ENCODE measurements at regions not wholly inside any gene's neighbourhood (a gene's known extent, or its start where the extent isn't known, plus 50 kb on each side); places are given as distances from the start of the nearest gene placed in this dataset.

DNA sequence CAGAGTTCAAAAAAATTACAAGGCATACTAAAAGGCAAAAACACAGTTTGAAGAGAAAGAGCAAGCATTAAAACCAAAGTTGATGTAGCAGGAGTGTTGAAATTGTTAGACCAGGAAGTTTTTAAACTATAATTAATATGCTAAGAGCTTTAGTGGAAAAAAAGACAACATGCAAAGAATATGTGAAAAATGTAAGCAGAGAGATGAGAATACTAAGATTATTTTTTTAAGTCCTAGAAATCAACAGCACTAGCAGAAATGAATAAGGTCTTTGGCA, 192.6 kb downstream of the ERMARD start:
- DNase-seq (ENCODE audit: low read depth) = no peak

DNA sequence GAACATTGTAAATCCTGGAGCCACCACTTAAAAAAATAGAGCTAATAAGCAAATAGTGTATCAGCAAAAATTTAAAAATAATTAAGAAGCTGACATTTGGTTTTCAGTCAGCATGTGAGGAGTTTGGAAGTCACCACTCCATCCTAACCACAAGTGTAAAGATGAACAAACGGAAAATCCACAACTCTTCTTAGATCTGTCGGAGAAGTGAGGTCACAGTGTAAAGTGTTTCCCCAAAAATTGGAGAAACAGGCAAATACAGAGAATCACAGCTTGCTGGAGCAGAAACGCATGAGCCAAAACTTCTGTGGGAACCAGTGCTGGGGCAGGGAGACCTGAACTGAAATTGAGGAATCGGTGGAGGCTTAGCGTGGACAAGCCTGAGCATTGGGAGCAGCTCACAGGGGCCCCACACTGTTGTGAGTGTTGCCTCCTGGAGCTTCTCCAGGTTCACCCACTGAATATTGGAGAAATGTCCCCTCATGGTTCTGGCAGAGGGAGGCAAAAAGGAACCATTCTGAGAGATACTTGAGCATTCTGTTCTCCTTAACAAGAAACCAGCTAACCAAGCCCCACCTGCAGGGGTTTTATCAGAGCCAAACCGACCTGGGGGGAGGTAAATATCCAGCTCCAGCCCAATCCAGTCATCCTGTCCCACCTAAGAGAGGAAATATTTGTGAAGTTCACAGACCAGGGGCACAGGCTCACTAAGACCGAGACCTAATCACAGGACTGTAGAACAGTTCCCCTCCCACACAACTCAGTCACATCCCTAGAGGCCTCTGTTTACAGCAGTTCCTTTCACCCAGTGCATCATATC, 192.0 kb downstream of the ERMARD start:
- DNase-seq (ENCODE audit: low read depth) = no peak

DNA sequence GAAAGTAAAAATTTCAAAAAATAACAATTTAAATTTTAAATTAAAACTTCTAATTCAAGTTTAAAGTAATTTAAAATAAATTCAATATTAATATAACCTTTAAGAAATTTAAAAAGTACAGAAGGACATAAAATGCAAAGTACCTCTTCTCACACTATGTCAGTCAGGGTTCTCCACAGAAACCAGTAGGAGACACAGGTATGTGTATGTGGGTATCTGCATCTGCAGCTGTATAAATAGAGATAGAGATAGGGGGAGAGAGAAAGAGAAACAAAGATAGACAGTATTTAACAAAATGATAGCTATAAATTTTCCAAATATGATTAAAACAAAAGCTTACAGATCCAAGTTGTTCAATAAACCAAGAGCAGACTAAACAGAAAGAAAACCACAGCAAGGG, 190.8 kb downstream of the ERMARD start:
- DNase-seq (ENCODE audit: low read depth) = no peak

DNA sequence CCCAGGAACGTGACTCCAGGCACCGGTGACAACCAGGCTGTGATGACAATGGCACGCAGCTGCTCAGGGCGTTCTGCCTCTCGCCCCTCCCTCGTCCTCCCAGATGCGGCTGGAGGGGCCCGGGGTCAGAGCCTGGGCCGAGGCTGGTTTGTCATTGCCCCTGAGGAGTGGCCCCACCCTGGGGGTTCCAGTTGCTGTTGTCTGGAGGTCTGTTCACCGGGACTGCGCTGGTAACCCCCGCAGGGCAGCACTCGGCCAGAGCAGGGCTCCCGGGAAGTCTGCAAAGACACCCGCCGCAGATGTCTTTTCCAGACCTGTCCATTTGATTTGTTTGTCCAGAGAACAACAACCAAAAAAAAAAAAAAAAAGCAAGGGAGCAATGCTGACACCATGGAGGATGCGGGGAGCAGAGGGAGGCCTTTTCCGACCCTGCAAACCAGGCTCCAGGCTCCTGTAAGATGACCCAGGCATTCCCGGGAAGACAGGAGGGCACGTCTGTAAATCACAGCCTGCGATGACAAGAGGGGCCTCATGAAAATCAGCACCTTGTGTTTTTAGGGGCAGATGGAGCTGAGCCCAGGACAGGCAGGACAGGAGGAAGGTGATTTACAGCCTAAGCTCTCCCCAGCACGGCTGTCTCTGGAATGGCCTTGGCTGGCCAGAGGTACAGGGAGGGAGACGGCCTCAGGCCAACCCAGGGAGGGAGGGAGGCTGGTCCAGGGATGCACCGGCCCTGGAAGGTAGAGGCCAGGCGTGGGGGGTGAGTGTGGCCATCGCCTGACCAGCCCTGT, 189.3 kb downstream of the ERMARD start:
- DNase-seq (ENCODE audit: low read depth) = no peak

DNA sequence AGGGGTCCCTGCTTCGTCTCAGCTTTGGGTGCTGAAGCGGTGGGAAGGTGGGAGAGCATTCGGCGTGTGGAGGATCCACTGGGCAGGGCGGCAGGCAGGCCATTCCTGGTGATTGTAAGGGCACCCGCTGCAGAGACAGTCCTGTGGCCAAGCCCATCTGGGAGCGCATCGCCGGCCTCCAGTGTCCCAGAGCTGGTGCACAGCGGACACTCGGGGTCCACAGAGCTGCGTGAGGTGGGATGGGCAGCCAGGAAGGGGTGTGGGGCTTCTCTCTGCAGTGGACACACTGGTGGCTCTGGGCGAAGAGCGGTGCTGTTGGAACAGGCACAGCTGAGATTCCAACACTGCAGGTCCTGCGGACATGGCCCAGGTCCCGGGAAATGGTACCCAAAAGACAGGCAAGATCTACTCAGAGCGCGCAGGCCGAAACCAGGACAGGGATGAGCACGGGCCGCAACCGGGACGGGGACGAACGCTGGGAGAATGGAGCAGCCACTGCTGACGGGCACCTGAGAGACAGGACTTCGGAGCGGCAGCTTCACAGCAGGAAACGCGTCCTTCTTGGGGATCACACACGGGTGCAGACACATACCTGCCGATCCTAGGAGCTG, 188.2 kb downstream of the ERMARD start:
- DNase-seq (ENCODE audit: low read depth) = no peak

DNA sequence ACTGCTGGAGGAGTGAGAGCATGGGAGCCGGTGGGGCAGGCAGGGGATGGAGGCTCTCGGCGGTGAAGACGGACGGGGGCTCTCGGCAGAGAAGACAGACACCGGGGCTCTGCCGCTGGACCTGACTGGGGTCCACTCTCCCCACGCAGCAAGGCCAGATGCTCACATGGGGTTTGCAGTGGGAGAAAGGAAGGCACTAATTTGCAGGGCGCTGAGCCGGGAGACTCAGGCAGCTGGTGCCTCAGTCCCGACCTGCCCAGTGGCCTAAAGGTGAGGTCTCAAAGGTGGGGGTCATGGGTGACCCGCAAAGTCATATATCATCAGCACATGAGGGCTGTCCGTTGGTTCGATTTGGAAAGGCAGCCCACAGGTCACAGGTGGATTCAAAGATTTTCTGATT, 187.3 kb downstream of the ERMARD start:
- DNase-seq (ENCODE audit: low read depth) = no peak

DNA sequence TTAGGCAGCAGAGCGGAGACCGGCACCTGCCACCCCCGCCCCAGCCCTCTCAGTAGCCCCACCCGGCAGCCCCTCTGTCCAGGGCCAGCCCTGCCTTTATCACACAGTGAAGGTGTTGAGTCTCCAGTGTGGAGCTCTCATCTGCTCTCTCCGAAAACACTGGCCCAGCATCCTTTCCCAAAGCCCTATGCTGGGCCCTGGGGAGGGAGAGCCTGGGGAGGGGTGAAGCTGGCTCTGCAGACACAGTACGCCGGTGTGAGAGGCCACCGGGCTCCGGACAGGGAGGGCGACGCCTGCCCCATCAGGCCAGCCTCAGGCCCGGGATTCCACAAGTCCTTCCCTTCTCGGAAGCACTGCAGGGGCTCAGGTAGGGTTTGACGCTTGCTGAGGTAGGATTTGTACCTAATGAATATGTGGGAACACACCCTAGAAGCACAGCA, 186.9 kb downstream of the ERMARD start:
- no peak for DNase-seq (ENCODE audit: low read depth)

DNA sequence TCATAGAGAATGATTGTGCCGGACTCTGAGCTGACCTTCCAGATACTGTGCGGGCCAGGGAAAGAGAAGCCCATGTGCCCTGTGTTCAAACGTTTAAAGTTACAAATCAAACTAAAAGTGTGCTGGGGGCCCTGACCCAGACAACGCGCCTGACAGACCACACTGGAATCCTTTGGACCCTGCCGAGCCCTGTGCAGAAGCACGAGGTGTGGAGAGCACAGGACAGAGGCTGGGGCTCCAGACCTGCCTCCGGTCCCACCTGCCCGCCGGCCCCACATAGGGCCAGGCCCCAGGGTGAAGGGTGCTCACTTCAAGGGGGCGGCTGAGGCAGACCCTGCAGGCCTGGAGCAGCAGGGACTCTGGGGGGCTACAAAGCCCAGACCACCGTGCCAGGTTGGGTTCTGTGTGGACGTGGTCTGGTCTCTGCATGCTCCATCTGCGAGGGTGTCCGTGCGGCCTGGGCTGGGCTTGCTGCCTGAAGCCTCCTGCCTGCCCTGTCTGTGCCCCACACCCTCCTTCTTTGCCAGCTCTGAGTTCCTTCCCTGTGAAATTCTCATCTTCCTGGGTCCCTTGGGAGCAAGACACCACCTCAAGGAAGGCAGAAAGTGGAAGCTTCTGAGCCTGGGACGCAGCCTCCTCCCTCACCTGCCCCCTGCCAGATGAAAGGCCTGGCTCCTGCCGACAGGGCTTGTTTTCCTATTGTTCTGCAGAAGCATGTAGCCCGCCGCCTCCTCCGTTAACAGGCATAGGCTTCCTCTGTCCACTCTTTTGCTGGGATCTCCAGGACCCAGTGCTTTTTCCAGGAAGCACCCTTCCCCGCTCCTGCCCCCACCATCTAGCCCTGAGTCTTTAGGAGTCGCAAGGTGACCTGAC, 186.2 kb downstream of the ERMARD start:
- DNase-seq (ENCODE audit: low read depth) = no peak

DNA sequence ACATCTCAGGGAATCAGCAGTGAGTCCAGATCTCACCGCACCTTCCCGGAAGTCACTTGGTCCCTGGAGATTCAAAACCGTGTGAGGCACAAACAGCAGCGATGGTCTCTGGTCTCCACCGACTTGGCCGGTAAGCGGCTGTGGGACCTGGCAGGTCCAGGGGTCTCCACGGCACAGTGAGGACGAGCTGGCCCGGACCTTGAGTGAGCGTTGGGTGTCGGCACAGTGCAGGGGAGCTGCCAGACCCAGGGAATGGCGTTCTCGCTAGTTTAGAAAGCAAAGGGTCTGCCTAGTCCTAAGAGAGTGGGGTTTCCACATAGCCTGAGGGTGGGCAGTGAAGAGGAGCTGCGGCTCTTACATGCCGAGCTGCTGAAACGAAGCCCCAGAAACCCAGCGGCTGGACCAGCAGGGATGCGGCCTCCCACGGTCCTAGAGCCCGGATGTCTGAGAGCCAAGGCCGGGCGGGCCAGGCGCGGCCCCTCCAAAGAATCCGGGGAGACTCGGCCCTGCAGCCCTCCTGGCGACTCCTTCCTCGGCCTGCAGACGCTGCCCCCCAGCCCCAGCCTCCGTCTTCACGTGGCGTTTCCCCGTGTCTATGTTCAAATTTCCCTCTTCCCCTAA, 185.0 kb downstream of the ERMARD start:
- no peak for DNase-seq (ENCODE audit: low read depth)

DNA sequence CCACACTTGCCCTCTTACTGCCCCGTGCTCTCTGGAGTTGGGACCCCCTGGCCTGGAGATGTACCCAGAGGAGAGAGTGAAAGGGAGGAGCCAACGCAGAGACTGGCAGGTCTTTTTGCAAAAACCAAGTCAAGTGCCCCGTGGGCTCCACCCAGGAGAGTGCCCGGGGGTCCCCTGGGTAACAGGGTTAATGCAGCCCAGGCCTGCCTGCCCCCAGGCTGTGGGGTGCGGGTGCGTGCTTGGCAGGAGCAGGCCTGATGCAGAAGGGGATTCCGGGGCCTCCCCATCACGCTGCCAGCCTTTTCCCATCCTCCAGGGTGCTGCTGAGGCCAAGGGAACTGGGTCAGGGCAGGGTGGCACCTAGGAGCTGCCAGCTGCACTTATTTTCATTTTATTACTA, 184.4 kb downstream of the ERMARD start:
- no peak for DNase-seq (ENCODE audit: low read depth)

DNA sequence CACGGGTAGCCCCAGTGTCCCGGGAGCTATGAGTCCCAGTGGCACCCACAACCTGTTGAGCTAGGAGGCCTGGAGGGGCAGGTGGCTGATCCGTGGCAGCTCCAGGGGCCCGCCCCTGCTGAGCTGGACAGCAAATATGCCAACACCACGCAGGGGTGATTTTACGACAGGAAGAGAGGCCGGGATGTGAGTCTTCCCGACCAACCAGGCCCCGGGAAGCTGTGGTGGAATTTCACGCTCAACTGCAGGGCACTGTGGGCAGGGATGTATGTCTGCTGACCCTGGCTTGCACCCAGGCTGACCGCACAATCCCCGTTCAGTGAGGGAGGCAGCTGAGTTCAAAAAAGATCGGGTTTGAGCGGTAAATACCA, 183.9 kb downstream of the ERMARD start:
- no peak for DNase-seq (ENCODE audit: low read depth)

DNA sequence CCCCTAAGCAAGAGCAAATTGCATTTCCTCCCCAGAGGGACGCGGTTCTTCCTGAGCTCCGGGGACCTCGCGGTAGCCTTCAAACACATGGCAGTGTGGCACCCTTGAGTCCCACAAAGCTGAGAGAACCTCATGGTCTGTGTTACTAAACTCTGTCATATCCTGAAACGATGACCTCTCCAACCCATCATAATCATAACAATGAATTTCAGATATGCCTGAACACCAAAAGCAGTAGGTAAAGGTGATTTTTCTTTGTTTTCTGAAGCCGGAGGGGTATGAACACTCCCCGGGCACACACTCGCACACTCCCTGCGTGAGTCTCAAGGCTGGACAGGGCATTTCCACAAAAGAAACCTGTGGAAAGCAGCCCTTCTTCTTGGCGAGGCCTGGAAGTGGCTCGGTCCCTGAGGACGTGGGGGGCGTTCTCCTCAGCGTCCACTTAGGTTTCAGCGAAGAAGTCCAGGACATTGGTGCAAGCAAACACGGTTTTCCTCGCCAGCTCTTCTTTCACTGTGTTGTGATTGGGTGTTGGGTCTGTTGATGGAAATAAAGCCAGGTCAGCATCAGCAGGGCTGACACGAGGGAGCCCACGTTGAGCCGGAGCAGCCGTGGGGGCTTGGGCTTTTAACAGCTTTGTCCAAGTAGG, 183.4 kb downstream of the ERMARD start:
- no peak for DNase-seq (ENCODE audit: low read depth)

DNA sequence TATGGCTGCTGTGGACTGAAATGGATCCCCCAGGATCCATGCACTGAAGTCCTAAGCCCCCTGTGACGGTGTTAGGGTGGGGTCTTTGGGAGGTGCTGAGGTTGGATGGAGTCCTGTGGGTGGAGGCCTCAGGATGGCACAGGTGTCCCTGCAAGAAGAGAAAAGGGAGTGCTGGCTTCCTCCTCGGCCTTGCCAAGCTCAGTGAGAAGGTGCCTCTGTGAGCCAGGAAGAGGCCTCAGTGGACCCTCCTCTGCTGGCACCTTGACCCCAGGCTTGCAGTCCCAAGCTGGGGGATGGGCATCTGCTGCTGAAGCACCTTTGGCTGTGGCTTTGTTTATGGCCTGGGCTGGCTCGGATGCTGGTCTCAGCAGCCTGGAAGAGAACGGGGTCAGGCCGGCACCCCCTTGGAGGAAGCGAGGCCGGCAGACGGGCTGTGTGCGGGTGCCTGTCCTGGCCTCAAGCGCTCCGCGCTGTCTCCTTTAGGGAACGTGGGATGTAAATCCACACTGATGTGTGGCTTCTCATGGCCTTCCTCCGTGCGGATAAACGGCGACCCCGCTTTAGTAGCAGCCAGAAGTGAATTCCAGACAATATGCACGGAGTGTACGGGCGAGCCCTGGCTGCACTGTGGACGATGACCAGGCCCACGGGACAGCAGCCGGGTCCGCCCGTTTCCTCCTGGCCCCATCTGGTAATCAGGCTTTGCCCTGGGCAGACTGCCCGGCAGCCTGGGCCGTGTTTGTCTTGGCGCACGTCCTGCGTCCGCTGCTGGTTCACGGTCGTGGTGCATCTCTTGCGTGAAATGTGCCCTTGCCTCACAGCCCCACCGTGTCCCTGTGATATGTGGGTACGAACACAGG, 182.6 kb downstream of the ERMARD start:
- DNase-seq (ENCODE audit: low read depth) = no peak

DNA sequence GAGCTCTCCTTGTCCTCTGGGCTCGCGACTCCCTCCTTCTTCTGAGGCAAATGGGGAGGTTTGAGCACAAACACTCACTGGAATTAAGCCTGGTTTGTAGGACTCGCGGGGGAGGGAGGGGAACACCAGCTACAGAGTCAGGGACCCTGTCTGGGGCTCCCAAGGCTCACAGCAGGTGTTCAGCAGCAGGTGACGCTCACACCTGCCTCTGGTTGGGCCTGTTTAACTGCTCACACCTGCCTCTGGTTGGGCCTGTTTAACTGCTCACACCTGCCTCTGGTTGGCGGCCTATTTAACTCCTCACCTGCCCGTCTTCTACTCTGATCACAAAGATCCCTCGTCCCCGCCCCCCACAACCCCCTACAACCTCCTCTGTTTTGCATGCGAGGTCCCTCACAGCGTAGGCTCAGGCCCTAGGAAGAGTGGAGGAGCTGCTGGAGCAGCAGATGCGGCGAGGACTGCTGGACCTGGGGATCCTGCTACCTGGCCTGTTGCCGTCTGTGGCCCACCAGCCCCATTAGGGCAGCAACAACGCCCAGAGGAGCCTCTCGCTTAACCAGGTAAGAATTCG, 181.9 kb downstream of the ERMARD start:
- no peak for DNase-seq (ENCODE audit: low read depth)

DNA sequence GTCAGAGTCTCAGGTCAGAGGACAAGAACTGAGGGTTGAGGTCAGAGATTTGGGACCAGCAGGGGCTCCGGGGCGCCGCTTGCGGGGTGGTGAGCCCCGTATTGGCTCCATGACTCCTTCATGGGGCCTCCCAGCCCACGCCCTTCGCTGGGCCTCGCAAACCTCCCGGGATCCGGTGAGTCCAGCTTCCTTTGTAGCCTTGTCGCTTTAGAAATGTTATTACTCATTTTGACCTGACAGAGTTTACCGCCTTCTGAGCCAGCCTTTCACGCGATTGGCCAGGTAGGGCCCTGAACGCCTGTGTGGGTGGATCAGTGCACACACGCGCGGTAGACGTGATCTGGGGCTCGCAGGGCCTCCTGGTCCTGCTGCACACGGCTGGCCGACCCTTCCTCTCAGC, 181.1 kb downstream of the ERMARD start:
- no peak for DNase-seq (ENCODE audit: low read depth)

DNA sequence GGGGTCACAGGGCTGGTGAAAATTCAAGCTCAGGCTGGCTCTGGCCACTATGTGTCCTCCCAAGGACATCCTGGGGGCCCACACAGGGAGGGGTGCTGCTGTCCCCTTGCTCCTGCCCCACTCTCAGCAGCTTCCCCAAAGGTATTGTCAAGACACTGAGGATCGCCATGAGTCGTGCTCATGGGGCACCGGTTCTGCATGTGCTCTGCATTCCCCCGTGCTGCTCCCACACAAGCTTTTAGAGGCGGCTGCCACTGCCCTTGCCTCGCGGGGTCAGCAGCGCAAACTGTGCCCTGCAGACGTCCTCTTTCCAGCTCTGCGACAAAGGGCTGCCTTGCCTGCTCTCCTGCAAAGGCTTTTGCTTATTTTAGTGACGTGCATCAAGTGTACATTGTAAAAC, 179.8 kb downstream of the ERMARD start:
- no peak for DNase-seq (ENCODE audit: low read depth)

DNA sequence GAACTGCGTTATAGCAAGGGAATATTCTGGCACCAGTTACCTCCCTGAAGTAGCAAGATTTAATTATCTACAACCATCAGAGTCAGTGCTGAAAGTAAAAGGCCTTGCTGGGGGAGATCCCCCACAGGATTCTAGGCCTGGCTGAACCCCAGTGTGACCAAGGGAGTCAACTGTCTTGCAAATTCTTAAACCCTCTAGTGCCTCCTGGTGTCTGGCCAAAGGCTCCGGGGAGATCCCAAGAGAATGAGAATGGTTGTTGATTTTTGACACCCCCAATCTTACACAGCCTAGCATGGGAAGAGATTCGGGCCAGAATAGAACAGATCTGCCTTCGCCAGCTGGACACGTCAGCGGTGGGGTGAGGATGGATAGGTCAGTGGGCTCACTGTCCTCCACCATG, 179.4 kb downstream of the ERMARD start:
- DNase-seq (ENCODE audit: low read depth) = no peak

DNA sequence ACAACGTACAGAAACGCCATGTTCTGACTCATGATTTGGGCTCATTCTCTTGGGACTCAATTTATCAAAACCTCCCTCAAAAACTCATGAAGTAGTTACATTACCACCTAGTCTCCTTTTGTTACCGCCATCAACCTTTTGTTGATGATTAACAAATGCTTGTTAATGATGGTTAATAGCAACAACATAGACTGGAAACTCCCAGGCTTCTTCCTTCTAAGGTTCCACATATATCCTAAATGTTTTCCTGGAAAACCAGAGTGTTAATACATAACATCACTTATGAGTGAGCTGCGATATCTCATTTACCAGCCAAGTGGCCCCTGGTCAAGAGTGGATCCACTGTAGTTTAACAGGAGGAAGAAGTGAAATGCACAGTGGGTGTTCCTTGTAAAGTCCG, 176.3 kb downstream of the ERMARD start:
- no peak for DNase-seq (ENCODE audit: low read depth)

DNA sequence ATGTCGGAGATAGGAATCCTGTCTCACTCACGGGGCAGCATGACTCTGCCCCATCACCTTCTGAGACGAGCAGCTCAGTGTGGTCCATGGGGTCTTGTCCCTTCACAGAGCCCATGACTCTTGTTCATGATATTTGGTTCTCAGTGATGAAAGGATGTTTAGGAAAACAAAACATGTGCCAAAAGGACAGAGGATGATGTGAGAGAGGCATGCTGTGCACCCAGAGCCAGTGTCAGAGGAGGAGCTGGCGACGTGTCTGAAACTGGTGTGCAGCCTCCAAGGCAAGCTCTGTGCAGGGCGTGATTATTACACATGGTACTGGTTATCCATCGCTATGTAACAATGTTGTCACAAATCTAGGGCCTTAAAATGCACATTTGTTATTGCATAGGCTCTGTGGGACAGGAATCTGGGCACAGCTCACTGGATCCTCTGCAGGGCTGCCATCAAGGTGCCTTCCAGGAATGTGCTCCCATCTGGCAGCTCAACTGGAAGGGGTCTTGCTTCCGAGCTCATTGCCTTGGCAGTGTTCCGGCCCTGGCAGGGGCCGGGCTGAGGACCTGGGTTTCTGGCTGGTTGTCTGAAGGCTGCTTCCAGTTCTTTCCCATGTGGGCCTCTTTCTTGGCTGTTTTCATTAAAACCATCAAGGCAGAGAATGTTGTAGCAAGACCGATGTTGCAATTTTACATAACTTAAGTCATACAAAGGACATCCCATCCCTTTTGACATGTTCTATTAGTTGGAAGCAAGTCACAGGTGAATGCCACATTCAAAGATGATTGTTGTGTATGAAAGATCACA, 175.4 kb downstream of the ERMARD start:
- DNase-seq (ENCODE audit: low read depth) = no peak
